Esophagus muscularis mucosa (tissue), 4 donors: ENCODE measurements at regions not wholly inside any gene's neighbourhood (a gene's known extent, or its start where the extent isn't known, plus 50 kb on each side); places are given as distances from the start of the nearest gene placed in this dataset.

Experiments used
- CTCF ChIP-seq, 3 experiments: fragments of 200-600 bp in 2 of 3; fragments of 450-650 bp in 1 of 3; sonication (generic) in 2 of 3; IDR thresholded peaks; one replicate each; pipeline ENCODE4 v1.5.1; 2017 to 2019; ENCODE audit warnings: antibody characterized with exemption in 3 of 3, mild to moderate bottlenecking in 2 of 3, moderate library complexity in 1 of 3
- EP300 ChIP-seq: sonication (generic); formaldehyde crosslinking; IDR thresholded peaks from one replicate; pipeline ENCODE4 v1.6.1; 2017; ENCODE audit warnings: antibody characterized with exemption
- POLR2A ChIP-seq: fragments of 450-650 bp; IDR thresholded peaks from one replicate; pipeline ENCODE4 v1.6.1; 2017; ENCODE audit warnings: antibody characterized with exemption, moderate library complexity, mild to moderate bottlenecking, low read depth

GRCh38 chr18:47717257-47717656 is 213.2 kb downstream of the SMAD2 start:
- TF ChIP-seq CTCF (IDR thresholded peaks at IDR 0.05) (no peak), POLR2A (no peak), EP300 (no peak)
